ENCODE measurements at regions not wholly inside any gene's neighbourhood (a gene's known extent, or its start where the extent isn't known, plus 50 kb on each side); places are given as distances from the start of the nearest gene placed in this dataset.

DNA sequence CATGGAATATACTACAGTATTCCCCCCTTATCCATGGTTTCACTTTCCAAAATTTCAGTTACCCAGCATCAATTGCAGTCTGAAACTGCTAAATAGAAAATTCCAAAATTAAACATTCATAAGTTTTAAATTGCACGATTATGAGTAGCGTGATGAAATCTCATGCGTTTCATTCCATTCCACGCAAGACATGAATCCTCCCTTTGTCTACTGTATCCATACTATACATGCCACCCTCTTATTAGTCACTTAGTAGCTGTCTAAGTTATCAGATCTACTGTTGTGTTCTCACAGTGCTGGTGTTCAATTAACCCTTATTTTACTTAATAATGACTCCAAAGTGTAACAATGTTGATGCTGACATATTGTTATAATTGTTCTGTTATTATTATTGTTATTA lies 261.2 kb upstream of the NDST4 start:
- TF ChIP-seq POLR2AphosphoS5 (IDR thresholded peaks at IDR 0.05) (no peak), POLR2A (IDR thresholded peaks at IDR 0.05) (no peak)

Data from sigmoid colon (tissue), 4 donors.